OCI-LY7 (cell line): ENCODE measurements at regions not wholly inside any gene's neighbourhood (a gene's known extent, or its start where the extent isn't known, plus 50 kb on each side); places are given as distances from the start of the nearest gene placed in this dataset.

ENCODE experiments used
- EZH2phosphoT487 ChIP-seq: fragments of 200-600 bp; sonication (generic); IDR thresholded peaks from 2 replicates; pipeline ENCODE4 v1.6.1; 2018; ENCODE audit warnings: low read depth, borderline replicate concordance, mild to moderate bottlenecking, mixed run types, antibody characterized with exemption, low read length, moderate library complexity, mixed read lengths
- TF ChIP-seq, protein P1 (sequence below): fragments of 200-600 bp; sonication (generic); conservative IDR thresholded peaks from 2 replicates; pipeline ENCODE4 v1.5.1; 2014; ENCODE audit warnings: mild to moderate bottlenecking, antibody characterized with exemption, low read length, moderate library complexity, mixed read lengths

DNA sequence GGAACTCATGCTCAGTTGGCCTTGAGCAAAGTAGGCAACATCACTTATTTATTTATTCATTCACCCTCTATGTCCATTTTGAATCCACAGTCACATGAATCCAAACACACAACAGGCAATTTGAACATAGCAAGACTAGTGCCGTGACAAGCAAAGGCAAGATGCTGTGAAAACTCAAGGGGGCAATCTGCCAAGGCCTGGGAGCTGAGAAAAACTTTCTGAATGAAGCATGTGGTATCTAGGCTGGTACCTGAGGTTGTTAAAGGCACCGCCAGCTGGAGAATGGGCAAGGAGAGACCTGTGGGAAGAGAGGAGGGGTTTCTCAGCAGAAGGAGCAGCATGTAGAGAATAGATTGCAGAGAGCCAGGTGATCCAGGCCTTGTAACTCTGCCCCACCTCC lies 98.3 kb upstream of the ATP10B start:
- TF ChIP-seq, protein P1, sequence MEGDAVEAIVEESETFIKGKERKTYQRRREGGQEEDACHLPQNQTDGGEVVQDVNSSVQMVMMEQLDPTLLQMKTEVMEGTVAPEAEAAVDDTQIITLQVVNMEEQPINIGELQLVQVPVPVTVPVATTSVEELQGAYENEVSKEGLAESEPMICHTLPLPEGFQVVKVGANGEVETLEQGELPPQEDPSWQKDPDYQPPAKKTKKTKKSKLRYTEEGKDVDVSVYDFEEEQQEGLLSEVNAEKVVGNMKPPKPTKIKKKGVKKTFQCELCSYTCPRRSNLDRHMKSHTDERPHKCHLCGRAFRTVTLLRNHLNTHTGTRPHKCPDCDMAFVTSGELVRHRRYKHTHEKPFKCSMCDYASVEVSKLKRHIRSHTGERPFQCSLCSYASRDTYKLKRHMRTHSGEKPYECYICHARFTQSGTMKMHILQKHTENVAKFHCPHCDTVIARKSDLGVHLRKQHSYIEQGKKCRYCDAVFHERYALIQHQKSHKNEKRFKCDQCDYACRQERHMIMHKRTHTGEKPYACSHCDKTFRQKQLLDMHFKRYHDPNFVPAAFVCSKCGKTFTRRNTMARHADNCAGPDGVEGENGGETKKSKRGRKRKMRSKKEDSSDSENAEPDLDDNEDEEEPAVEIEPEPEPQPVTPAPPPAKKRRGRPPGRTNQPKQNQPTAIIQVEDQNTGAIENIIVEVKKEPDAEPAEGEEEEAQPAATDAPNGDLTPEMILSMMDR, result no peak
- TF ChIP-seq EZH2phosphoT487, result no peak
